Naive thymus-derived CD4-positive, alpha-beta T cell (primary cell): ENCODE measurements at regions not wholly inside any gene's neighbourhood (a gene's known extent, or its start where the extent isn't known, plus 50 kb on each side); places are given as distances from the start of the nearest gene placed in this dataset.
A peak's percentile ranks its signal among the peaks of the same experiment; 100 is the strongest.

Experiments
- ATAC-seq: fragments of 150-1000 bp; cut with Tn5 transposase; 2 replicates; pipeline ENCODE4 v1.10.0; 2021; ENCODE audit warnings: mild to moderate bottlenecking, moderate library complexity
- CTCF ChIA-PET: fragments of 350-600 bp; sonication (Branson Sonifier 250); formaldehyde crosslinking; loops from one replicate; lab custom pipeline; 2021; ENCODE audit warnings: antibody characterized with exemption; lab: Charles Lee
- POLR2A ChIA-PET: fragments of 350-600 bp; sonication (Branson Sonifier 250); formaldehyde crosslinking; loops from one replicate; lab custom pipeline; 2021; ENCODE audit warnings: antibody characterized with exemption, inconsistent platforms; lab: Charles Lee
- DNase-seq, 9 donors: peaks; one replicate each; pipeline versions ENCODE4 v3.0.0 to v3.0.0-alpha.2; 2020 to 2022; ENCODE audit warnings: mixed read lengths in 1 of 9
- H3K27ac ChIP-seq: one replicate; pipeline ENCODE4 v1.7.0; 2013; ENCODE audit warnings: mild to moderate bottlenecking, low read depth, low read length, moderate library complexity
- H3K27me3 ChIP-seq, 2 donors: one replicate each; pipeline ENCODE4 v1.7.0; 2013; ENCODE audit warnings: low read length in 2 of 2, mild to moderate bottlenecking in 2 of 2, moderate library complexity in 2 of 2; ENCODE audit not compliant: control insufficient read depth in 2 of 2, insufficient read depth in 2 of 2
- H3K36me3 ChIP-seq, 3 experiments: 1 replicate in 2 of 3; 2 replicates in 1 of 3; pipeline ENCODE4 v1.7.0; 2013; ENCODE audit warnings: low read length in 3 of 3, mild to moderate bottlenecking in 3 of 3, moderate library complexity in 1 of 3; ENCODE audit not compliant: insufficient read depth in 3 of 3, control insufficient read depth in 2 of 3
- H3K4me1 ChIP-seq, 2 donors: one replicate each; pipeline ENCODE4 v1.7.0; 2013; ENCODE audit warnings: low read length in 2 of 2, mild to moderate bottlenecking in 2 of 2, moderate library complexity in 1 of 2; ENCODE audit not compliant: control insufficient read depth in 2 of 2, insufficient read depth in 2 of 2
- H3K4me3 ChIP-seq: 2 replicates; pipeline ENCODE4 v1.7.0; 2013; ENCODE audit warnings: mild to moderate bottlenecking, low read length
- H3K9me3 ChIP-seq, 3 experiments: 1 replicate in 2 of 3; 2 replicates in 1 of 3; pipeline ENCODE4 v1.7.0; 2013; ENCODE audit warnings: low read length in 3 of 3; ENCODE audit not compliant: control insufficient read depth in 2 of 3
- H3K27ac Mint-ChIP-seq, 9 donors: one replicate each; pipeline ENCODE4 v1.8.0; 2020 to 2022; ENCODE audit warnings: mixed read lengths in 9 of 9, mild to moderate bottlenecking in 8 of 9, moderate library complexity in 5 of 9, inconsistent platforms in 2 of 9
- H3K27me3 Mint-ChIP-seq, 5 donors: one replicate each; pipeline ENCODE4 v1.8.0; 2021 to 2022; ENCODE audit warnings: mixed read lengths in 5 of 5, mild to moderate bottlenecking in 1 of 5
- H3K36me3 Mint-ChIP-seq, 5 donors: one replicate each; pipeline ENCODE4 v1.8.0; 2020 to 2022; ENCODE audit warnings: mixed read lengths in 5 of 5, mild to moderate bottlenecking in 3 of 5, inconsistent platforms in 1 of 5
- H3K4me1 Mint-ChIP-seq, 7 donors: one replicate each; pipeline ENCODE4 v1.8.0; 2020 to 2022; ENCODE audit warnings: mixed read lengths in 7 of 7, mild to moderate bottlenecking in 3 of 7, inconsistent platforms in 1 of 7
- H3K4me3 Mint-ChIP-seq, 10 donors: one replicate each; pipeline ENCODE4 v1.8.0; 2020 to 2022; ENCODE audit warnings: mild to moderate bottlenecking in 10 of 10, mixed read lengths in 10 of 10, moderate library complexity in 6 of 10, inconsistent platforms in 2 of 10
- H3K9me3 Mint-ChIP-seq, 11 donors: one replicate each; pipeline ENCODE4 v1.8.0; 2020 to 2022; ENCODE audit warnings: mixed read lengths in 11 of 11, mild to moderate bottlenecking in 4 of 11, inconsistent platforms in 1 of 11, moderate library complexity in 1 of 11
- intact Hi-C, 2 donors: fragments of 100-400 bp; cut with micrococcal nuclease; formaldehyde crosslinking; loops; one replicate each; pipeline ENCODE4 v1.15.1; 2023

DNA sequence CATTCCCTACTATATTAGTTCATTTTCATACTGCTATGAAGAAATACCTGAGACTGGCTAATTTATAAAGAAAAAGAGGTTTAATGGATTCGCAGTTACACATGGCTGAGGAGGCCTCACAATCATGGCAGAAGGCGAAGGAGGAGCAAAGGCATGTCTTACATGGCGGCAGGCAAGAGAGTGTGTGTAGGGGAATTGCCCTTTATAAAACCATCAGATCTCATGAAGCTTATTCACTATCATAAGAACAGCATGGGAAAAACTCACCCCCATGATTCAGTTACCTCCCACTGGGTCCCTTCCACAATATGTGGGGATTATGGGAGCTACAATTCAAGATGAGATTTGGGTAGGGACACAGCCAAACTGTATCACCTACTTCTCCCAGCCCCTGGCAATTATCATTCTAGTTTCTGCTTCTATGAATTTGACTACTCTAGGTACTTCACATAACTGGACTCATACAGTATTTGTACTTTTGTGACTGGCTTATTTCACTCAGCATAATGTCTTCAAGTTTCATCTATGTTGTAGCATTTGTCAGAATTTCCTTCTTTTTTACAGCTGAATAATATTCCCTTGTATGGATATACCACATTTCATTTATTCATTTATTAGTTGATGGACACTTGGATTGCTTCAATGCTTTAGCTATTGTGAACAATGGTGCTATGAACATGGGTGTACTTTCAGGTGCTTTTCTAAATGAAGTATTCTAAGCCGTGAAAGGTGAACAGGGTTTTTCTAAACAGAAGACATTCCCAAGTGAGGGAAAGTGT lies 219.5 kb upstream of the NUDT4 start:
- H3K4me3 Mint-ChIP-seq = no peak overlapping the region
- H3K4me1 ChIP-seq = no peaks in the 10 kb centered on the region
- intact Hi-C loops = no loop called here
- no peak overlapping the region for H3K27ac ChIP-seq
- H3K36me3 Mint-ChIP-seq = peaks cover 0 to 4% (median 3%) of the 10 kb centered on the region in 5 donors
- H3K27me3 ChIP-seq = no peaks in the 10 kb centered on the region
- H3K4me1 Mint-ChIP-seq = peaks cover 0 to 2% (median 0%) of the 10 kb centered on the region in 7 donors
- ChIA-PET POLR2A (no interaction called here), CTCF (no interaction called here)
- DNase-seq (no peak), ATAC-seq (no peak)
- H3K9me3 ChIP-seq = no peaks in the 10 kb centered on the region
- H3K36me3 ChIP-seq = no peaks in the 10 kb centered on the region
- peaks cover 2 to 23% (median 11%) of the 10 kb centered on the region in 5 donors for H3K27me3 Mint-ChIP-seq
- peaks cover 0 to 22% (median 11%) of the 10 kb centered on the region in 11 donors for H3K9me3 Mint-ChIP-seq
- H3K27ac Mint-ChIP-seq = no peak overlapping the region
- no peak overlapping the region for H3K4me3 ChIP-seq

DNA sequence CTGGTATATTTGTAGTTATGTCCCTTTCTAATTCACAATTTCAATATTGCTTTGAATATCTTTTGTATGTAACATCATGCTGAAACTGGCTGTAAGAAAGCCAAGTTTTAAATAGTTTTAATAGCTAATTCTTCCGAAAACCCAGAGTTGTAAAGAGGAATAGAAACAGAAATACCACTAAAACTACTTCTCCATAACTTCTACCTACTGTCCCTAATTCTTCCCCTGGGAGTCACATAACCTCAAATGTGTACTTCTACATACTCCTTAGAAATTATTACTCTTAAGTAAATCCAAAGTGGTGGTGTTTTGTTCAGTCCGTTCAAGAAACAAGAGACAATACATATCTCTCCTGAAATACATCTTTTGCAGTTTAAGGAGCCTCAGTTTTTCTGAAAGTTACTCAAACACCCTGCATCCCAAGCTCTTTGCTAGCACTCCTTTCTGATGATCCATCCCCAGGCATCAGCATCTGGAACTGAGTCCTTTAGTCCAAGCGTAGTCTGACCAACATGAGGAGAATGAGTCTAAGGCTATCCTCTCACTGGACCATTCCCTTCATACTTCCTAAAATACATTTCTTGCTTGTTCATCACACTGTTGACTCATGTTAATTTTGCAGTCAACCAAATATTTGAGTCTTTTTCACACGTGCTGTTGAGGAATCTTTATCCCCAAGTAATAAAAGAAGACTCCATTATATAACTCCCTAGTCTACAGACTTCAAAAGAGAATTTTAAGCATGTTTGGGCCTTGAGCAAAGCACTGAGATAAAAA lies 214.3 kb upstream of the NUDT4 start:
- Mint-ChIP-seq H3K9me3 (peaks cover 0 to 6% (median 3%) of the 10 kb centered on the region in 11 donors), H3K4me3 (no peak overlapping the region), H3K27ac (no peak overlapping the region), H3K4me1 (peaks cover 0 to 7% (median 2%) of the 10 kb centered on the region in 7 donors), H3K27me3 (peaks cover 5 to 17% (median 9%) of the 10 kb centered on the region in 5 donors), H3K36me3 (no peaks in the 10 kb centered on the region)
- Histone ChIP-seq H3K27me3 (no peaks in the 10 kb centered on the region), H3K9me3 (no peaks in the 10 kb centered on the region), H3K4me3 (no peak overlapping the region), H3K36me3 (no peaks in the 10 kb centered on the region), H3K27ac (no peak overlapping the region), H3K4me1 (no peaks in the 10 kb centered on the region)
- ChIA-PET CTCF (no interaction called here), POLR2A (no interaction called here)
- ATAC-seq (peak; percentile 32), DNase-seq (no peak)
- intact Hi-C loops = no loop called here

DNA sequence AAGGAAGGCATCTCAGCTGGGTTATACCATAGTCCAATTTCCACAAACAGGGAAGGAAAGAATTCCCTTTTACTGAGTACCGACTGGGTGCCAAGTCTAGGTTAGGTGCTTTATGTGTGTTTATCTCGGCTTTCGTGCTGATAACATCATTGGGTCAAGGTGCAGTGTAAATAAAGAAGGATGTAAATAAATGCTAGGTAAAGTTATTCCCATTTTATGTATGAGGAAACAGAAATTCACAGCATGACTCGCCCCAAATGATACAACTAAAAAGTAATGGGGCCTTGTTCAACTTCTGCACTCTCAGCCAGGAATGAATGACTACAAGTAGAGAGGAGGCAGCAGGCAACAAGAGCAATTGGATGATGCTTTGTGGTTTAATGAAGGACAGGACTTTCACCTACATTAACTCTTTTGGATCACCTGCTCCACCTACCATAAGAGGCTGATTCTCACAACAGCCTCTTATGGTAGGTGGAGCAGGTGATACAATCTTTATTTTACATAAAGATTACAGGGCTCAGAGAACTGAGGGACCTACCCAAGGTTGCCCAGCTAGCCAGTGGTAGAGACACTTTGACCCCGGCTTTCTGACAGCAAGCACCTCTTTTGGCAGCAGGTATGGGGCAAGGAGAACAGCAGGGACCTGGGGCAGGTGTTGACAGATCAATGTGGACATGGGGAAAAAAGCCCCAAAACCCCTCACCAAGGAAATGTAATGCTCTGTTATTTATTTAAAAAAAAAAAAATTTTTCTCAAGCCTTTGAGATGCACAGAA lies 213.4 kb upstream of the NUDT4 start:
- H3K36me3 Mint-ChIP-seq = no peaks in the 10 kb centered on the region
- Histone ChIP-seq H3K4me1 (no peaks in the 10 kb centered on the region), H3K9me3 (no peaks in the 10 kb centered on the region), H3K36me3 (no peaks in the 10 kb centered on the region), H3K4me3 (no peak overlapping the region), H3K27ac (no peak overlapping the region), H3K27me3 (no peaks in the 10 kb centered on the region)
- peaks cover 5 to 17% (median 9%) of the 10 kb centered on the region in 5 donors for H3K27me3 Mint-ChIP-seq
- H3K4me1 Mint-ChIP-seq = peaks cover 0 to 7% (median 2%) of the 10 kb centered on the region in 7 donors
- CTCF ChIA-PET = no interaction called here
- intact Hi-C loops = no loop called here
- H3K9me3 Mint-ChIP-seq = no peaks in the 10 kb centered on the region
- POLR2A ChIA-PET = no interaction called here
- H3K27ac Mint-ChIP-seq = no peak overlapping the region
- H3K4me3 Mint-ChIP-seq = no peak overlapping the region
- no peak for DNase-seq
- ATAC-seq = no peak

DNA sequence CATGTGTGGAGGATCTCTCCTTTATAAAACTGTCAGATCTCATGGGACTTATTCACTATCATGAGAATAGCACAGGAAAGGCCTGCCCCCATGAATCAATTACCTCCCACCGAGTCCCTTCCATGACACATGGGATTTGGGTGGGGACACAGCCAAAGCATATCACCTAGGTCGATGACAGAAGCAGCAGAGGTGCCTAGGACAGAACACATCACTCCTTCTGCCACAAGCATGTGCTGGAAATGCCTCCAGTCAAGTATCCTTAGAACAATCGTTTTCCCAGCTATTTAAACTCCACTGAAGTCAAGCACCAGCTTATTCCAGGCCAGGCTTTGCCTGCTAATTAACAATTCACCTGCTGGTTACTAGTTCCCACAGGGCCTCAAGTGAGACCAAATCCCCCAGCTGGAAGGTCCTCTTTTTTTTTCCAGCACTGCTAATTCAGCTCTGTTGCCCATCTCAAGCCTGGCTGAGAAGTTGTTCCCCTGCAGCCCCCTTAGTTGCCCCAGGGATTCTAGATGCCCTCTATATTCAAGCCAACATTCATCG lies 212.3 kb upstream of the NUDT4 start:
- POLR2A ChIA-PET = no interaction called here
- intact Hi-C loops = no loop called here
- Histone ChIP-seq H3K27me3 (no peaks in the 10 kb centered on the region), H3K36me3 (no peaks in the 10 kb centered on the region), H3K27ac (no peak overlapping the region), H3K4me3 (no peak overlapping the region), H3K9me3 (no peaks in the 10 kb centered on the region), H3K4me1 (no peaks in the 10 kb centered on the region)
- no peaks in the 10 kb centered on the region for H3K36me3 Mint-ChIP-seq
- CTCF ChIA-PET = no interaction called here
- DNase-seq (no peak), ATAC-seq (no peak)
- H3K4me1 Mint-ChIP-seq = peaks cover 0 to 7% (median 2%) of the 10 kb centered on the region in 7 donors
- H3K9me3 Mint-ChIP-seq = no peaks in the 10 kb centered on the region
- H3K27ac Mint-ChIP-seq = no peak overlapping the region
- H3K4me3 Mint-ChIP-seq = no peak overlapping the region
- peaks cover 2 to 12% (median 7%) of the 10 kb centered on the region in 5 donors for H3K27me3 Mint-ChIP-seq

DNA sequence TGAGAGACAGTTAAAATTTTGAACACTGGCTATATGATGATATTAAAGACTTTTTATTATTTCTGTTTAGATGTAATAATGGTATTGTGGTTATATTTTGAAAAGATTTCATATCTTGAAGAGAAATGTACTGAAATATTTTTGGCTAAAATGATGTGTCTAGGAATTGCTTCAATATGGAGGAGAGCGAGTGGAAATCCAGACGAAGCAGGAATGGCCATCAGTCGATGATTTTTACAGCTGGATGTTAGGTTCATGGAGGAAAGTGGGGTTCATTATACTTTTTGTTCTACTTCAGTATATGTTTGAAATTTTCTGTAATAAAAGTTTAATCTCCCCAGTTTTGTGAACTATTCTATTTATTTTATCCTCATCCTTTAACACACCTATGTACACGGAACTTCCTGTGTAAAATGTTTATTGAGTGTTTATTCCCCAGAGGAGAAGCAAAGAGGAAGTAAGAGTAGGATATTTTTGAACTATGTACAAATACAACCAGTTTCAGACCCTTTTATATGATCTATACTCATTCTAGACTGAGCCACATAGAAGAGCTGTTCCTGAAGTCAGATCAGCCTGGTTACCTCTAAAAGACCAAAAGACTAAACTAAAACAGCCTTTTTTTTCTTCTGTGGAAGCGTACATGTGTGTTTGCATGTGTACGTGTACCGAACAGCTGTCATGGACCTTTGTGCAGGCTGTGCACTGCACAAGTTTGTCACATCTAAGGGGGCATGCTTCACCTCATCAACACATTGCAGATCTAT lies 211.0 kb upstream of the NUDT4 start:
- no peaks in the 10 kb centered on the region for H3K27me3 ChIP-seq
- Mint-ChIP-seq H3K36me3 (no peaks in the 10 kb centered on the region), H3K9me3 (no peaks in the 10 kb centered on the region), H3K4me3 (no peak overlapping the region), H3K4me1 (peaks cover 0 to 7% (median 2%) of the 10 kb centered on the region in 7 donors), H3K27me3 (peaks cover 0 to 9% (median 7%) of the 10 kb centered on the region in 5 donors), H3K27ac (no peak overlapping the region)
- POLR2A ChIA-PET = no interaction called here
- intact Hi-C loops = no loop called here
- no peak overlapping the region for H3K4me3 ChIP-seq
- H3K27ac ChIP-seq = no peak overlapping the region
- DNase-seq (no peak), ATAC-seq (no peak)
- H3K9me3 ChIP-seq = no peaks in the 10 kb centered on the region
- no peaks in the 10 kb centered on the region for H3K4me1 ChIP-seq
- CTCF ChIA-PET = no interaction called here
- no peaks in the 10 kb centered on the region for H3K36me3 ChIP-seq

DNA sequence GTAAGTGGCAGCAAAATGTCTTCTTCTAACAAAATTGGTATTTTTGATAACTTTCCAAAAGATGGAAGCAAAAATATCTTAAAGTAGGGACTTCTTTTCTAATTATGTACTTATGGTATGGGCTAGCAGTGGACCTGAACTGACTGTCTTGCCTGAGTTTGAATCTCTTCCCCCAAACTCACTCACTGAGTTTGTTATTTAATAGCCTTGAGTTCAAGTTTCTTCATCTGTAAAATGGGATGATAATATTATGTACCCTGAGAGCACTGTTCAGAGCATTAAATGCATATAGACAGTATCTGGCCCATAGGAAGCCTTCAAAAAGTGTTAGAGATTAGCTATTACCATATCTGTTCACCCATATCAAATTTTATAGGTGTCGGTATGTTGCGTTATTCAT lies 210.4 kb upstream of the NUDT4 start:
- Mint-ChIP-seq H3K4me3 (no peak overlapping the region), H3K4me1 (peaks cover 0 to 7% (median 2%) of the 10 kb centered on the region in 7 donors), H3K9me3 (no peaks in the 10 kb centered on the region), H3K27ac (no peak overlapping the region), H3K36me3 (no peaks in the 10 kb centered on the region), H3K27me3 (peaks cover 0 to 9% (median 7%) of the 10 kb centered on the region in 5 donors)
- no peak overlapping the region for H3K4me3 ChIP-seq
- H3K4me1 ChIP-seq = no peaks in the 10 kb centered on the region
- no peak for ATAC-seq
- DNase-seq = no peak
- CTCF ChIA-PET = no interaction called here
- H3K27me3 ChIP-seq = no peaks in the 10 kb centered on the region
- intact Hi-C loops = no loop called here
- POLR2A ChIA-PET = no interaction called here
- no peaks in the 10 kb centered on the region for H3K9me3 ChIP-seq
- no peaks in the 10 kb centered on the region for H3K36me3 ChIP-seq
- no peak overlapping the region for H3K27ac ChIP-seq
